HG02840 (cell line): ENCODE measurements at regions not wholly inside any gene's neighbourhood (a gene's known extent, or its start where the extent isn't known, plus 50 kb on each side); places are given as distances from the start of the nearest gene placed in this dataset.

Experiments used
- ATAC-seq: cut with Tn5 transposase; IDR thresholded peaks from one replicate; pipeline ENCODE4 v1.9.1; 2021; ENCODE audit warnings: mild to moderate bottlenecking, moderate library complexity, moderate number of reproducible peaks; ENCODE audit not compliant: unreplicated experiment, low FRiP score

- ATAC-seq = no peak
Measured at GRCh38 chr20:39280875-39281274, 318.7 kb downstream of the DHX35 start.

- no peak for ATAC-seq
Measured at GRCh38 chr20:39278230-39278788, 316.2 kb downstream of the DHX35 start.

DNA sequence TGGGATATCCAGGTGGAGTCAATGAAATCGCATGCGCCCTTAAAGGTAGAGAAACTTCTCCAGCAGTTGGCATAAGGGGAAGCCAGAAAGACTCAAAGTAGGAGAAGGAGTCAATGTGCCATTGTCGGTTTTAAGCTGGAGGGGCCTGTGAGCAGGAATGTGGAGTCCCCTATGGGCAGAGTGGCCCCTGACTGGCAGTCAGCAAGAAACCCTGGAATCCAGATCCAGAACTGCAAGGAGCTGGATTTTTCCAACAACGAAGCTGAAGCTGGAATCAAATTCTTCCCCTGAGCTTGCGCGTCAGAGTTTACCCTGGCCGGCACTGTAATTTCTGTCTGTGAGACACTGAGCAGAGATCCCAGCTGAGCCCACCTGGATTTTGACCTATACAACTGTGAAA, 315.0 kb downstream of the DHX35 start:
- ATAC-seq = no peak

- ATAC-seq = no peak
Measured at GRCh38 chr20:39270837-39271604, 308.9 kb downstream of the DHX35 start.

- no peak for ATAC-seq
Measured at GRCh38 chr20:39269493-39270217, 307.5 kb downstream of the DHX35 start.

DNA sequence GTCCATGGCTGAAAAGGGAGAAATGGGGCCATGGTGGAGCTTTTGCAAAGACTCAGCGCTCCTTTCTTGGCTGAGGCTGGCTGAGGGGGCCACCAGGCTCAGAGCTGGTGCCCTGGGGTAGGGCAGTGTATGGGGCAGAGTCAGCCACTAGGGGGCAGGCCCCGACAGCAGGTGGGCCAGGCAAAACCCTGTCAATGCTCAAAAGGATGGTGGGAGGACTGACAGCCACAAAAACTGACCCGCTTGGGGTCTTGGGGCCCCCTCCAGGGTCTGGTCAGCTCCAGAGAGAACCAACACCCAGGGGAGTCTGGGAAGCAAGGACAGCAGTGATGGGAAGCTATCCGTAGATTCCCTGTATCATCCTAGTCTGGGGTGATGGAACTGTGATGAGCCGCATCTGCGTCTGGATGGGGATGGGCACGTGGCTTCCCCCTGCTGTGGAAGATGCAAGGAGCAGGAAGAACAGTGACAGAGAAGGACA, 306.9 kb downstream of the DHX35 start:
- no peak for ATAC-seq

GRCh38 chr20:39268491-39268951, 306.4 kb downstream of the DHX35 start:
- no peak for ATAC-seq

DNA sequence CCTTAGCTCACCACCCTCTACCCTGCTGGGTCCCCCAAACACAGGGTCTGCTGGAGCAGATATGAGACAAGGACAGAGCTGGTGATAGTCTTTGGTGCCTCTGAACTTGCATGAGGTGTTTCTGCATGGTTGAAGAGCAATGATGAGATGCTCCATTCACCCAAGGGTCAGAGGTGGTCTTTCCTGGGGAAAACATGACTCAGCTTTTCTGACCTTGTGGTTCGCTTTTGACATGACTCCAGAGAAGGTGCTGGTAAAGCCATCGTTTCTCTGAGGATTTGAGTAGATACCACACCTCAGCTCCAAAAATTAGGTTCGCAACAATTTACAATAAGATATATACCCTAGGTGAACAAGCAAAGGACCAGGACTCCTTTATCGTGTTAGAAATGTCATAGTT, 304.8 kb downstream of the DHX35 start:
- ATAC-seq = no peak

DNA sequence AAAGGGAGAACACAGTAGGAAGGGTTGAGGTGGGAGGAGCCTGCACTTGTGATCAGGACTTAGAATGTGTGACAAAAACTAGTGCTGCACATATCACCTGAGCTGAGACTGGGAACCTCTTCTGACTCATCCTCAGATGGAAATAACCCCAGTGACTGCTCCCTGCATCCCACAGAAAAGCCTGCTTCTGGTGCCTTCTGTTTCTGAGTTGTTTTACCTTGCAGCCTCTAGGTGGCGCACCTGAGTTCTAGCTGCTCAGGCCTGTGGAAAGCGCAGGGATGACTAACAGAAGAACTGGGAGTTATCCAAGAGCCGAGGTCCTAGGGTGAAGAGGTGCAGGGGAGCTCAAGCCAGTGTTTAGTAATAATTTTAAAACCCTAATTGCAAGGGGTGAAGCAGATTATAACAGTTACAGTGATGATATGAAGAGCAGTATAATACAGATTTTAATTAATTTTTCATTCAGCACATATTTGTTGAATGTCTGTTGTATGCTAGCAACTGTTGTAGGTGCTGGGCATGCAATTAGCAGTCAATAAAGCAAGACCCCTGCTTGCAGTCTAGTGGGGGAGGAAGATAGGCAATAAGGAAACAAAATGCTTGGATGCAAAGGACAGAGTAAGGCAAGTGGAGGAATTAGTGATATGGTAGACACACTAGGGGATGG, 302.5 kb downstream of the DHX35 start:
- ATAC-seq = no peak

DNA sequence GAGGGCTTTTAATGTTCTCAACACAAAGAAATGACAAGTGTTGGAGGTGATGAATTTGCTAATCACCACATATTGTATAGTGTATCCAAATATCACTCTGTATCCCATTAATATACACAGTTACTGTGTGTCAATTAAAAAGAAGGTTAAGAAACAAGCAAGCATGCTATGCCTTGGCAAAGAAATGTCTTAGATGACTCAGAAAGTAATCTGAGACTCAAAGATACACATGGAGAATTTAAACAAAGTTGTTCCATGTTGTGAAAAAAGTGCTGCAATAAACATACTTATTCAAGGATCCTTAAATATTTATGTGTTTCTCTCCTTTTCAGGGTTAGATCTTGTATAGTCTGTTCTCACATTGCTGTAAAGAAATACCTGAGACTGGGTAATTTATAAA, 300.9 kb downstream of the DHX35 start:
- ATAC-seq = no peak

GRCh38 chr20:39259808-39260207, 297.7 kb downstream of the DHX35 start:
- no peak for ATAC-seq

DNA sequence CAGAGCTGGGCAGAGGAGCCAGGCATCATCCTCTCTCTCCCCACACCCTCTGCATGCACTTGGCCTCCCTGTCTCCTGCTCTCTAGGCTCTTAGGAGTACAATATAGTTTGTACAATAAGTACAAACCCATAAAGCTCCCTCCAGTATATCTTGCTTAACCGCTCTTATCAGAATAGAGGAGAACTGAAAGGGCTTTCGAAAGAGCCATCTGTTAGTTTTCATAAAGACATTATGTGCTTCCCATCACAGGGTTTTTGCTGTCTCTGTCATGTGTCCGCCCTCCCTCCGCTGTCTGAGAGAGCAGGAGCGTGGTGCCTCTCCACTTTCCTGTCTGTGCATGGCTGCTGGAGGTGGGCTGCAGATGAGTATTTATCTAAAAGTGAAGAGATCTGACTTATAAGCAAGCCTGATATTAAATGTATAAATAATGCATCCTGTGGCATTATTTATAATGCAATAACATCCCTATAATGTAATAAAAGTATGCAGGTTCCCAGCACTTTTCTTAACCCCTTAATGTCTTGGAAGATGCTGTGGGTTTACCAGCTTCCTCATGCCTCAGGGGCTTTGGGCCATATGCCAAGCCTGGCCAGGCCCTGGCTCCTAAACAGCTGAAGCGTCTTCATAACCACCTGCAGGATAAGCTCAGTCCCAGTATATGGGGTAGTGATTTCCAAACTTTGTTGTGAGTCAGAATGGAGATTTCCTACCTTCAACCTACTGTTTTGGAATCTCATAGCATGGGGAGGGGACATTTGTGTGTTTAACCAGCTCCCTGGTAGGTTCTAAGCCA, 297.1 kb downstream of the DHX35 start:
- ATAC-seq = no peak

- no peak for ATAC-seq
Measured at GRCh38 chr20:39258253-39258652, 296.1 kb downstream of the DHX35 start.

- ATAC-seq = no peak
Measured at GRCh38 chr20:39253051-39253755, 291.1 kb downstream of the DHX35 start.

GRCh38 chr20:39252035-39252434, 289.9 kb downstream of the DHX35 start:
- no peak for ATAC-seq

- no peak for ATAC-seq
Measured at GRCh38 chr20:39249798-39250197, 287.7 kb downstream of the DHX35 start.

- no peak for ATAC-seq
Measured at GRCh38 chr20:39248862-39249485, 286.8 kb downstream of the DHX35 start.

GRCh38 chr20:39248171-39248861, 286.2 kb downstream of the DHX35 start:
- ATAC-seq = no peak
